Thyroid gland (tissue), 4 donors: ENCODE measurements at regions not wholly inside any gene's neighbourhood (a gene's known extent, or its start where the extent isn't known, plus 50 kb on each side); places are given as distances from the start of the nearest gene placed in this dataset.

ENCODE experiments used
- POLR2A ChIP-seq, 2 donors: fragments of 450-650 bp; IDR thresholded peaks; one replicate each; pipeline ENCODE4 v1.6.1; 2017; ENCODE audit warnings: antibody characterized with exemption in 2 of 2, mild to moderate bottlenecking in 2 of 2, moderate library complexity in 1 of 2
- TF ChIP-seq, protein P1 (sequence below), 6 experiments: fragments of 200-600 bp in 3 of 6; fragments of 450-650 bp in 3 of 6; sonication (generic) in 3 of 6; IDR thresholded peaks; one replicate each; pipeline ENCODE4 v1.5.1; 2016 to 2019; ENCODE audit warnings: antibody characterized with exemption in 6 of 6, mild to moderate bottlenecking in 2 of 6, inconsistent platforms in 1 of 6, moderate library complexity in 1 of 6

DNA sequence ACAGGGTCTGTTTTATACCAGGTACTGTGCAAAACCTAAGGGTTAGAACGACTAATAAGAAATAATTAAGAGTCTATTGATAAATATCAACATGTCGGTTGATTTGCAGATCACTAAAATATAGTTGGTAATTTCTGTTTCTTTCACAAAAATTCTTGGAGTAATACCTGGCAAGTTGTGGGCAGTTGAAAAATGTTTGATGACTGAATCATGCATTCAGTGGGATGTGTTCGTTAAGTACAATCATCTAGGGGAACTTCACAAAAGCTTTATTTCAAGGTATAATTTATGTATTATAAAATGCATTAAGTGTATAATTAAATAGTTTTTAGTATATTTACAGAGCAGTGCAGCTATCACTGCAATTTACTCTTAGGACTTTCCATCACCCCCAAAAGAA lies 120.0 kb downstream of the KCNA5 start:
- TF ChIP-seq, protein P1, sequence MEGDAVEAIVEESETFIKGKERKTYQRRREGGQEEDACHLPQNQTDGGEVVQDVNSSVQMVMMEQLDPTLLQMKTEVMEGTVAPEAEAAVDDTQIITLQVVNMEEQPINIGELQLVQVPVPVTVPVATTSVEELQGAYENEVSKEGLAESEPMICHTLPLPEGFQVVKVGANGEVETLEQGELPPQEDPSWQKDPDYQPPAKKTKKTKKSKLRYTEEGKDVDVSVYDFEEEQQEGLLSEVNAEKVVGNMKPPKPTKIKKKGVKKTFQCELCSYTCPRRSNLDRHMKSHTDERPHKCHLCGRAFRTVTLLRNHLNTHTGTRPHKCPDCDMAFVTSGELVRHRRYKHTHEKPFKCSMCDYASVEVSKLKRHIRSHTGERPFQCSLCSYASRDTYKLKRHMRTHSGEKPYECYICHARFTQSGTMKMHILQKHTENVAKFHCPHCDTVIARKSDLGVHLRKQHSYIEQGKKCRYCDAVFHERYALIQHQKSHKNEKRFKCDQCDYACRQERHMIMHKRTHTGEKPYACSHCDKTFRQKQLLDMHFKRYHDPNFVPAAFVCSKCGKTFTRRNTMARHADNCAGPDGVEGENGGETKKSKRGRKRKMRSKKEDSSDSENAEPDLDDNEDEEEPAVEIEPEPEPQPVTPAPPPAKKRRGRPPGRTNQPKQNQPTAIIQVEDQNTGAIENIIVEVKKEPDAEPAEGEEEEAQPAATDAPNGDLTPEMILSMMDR (IDR thresholded peaks at IDR 0.05): no peak
- TF ChIP-seq POLR2A (IDR thresholded peaks at IDR 0.05): no peak
